ENCODE measurements at regions not wholly inside any gene's neighbourhood (a gene's known extent, or its start where the extent isn't known, plus 50 kb on each side); places are given as distances from the start of the nearest gene placed in this dataset.

DNA sequence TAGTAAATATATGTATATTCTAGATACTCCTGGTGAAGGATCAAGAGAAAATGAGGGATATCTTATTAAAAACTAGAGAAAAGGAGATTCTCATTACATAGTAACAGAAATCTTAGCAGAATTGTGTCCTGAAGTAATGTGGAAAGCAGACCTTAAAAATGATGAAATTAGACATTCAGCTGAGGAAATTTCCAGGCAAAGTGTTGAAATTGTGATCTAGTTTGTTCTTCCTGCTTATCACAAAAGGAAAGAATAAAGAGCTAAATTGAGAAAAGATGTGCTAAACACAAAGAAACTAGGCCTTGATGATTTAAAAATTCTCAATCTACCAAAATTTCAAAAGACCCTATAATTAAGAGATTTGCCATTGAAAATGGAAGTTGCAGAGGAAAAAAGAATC lies 362.6 kb upstream of the PLSCR5 start:
- H3K9me2 ChIP-seq (replicated peaks; ENCODE audit: low read depth, low read length): no peaks in the 10 kb centered on the region
- no peak overlapping the region for H3K9ac ChIP-seq (ENCODE audit: low read depth, low read length, poor library complexity, severe bottlenecking)
- no peaks in the 10 kb centered on the region for H3K27me3 ChIP-seq (ENCODE audit: insufficient read depth, low read length, poor library complexity, severe bottlenecking)
- no peaks in the 10 kb centered on the region for H3K4me1 ChIP-seq (ENCODE audit: insufficient read depth, low read length, poor library complexity, severe bottlenecking)
- TF ChIP-seq, protein P1, sequence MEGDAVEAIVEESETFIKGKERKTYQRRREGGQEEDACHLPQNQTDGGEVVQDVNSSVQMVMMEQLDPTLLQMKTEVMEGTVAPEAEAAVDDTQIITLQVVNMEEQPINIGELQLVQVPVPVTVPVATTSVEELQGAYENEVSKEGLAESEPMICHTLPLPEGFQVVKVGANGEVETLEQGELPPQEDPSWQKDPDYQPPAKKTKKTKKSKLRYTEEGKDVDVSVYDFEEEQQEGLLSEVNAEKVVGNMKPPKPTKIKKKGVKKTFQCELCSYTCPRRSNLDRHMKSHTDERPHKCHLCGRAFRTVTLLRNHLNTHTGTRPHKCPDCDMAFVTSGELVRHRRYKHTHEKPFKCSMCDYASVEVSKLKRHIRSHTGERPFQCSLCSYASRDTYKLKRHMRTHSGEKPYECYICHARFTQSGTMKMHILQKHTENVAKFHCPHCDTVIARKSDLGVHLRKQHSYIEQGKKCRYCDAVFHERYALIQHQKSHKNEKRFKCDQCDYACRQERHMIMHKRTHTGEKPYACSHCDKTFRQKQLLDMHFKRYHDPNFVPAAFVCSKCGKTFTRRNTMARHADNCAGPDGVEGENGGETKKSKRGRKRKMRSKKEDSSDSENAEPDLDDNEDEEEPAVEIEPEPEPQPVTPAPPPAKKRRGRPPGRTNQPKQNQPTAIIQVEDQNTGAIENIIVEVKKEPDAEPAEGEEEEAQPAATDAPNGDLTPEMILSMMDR (conservative IDR thresholded peaks at IDR 0.05; ENCODE audit: low read length): no peak
- TF ChIP-seq EZH2phosphoT487 (IDR thresholded peaks at IDR 0.05; ENCODE audit: borderline replicate concordance): no peak
- no peak overlapping the region for H3K4me3 ChIP-seq (ENCODE audit: low read length, poor library complexity, severe bottlenecking)
- no peaks in the 10 kb centered on the region for H4K20me1 ChIP-seq (ENCODE audit: insufficient read depth, low read length, poor library complexity, severe bottlenecking)
- H3F3A ChIP-seq (ENCODE audit: low read depth): no peaks in the 10 kb centered on the region
- H3K4me2 ChIP-seq (ENCODE audit: low read depth, low read length, poor library complexity, severe bottlenecking): no peak overlapping the region
- no peaks in the 10 kb centered on the region for H3K79me2 ChIP-seq (ENCODE audit: insufficient read depth, low read length)
- no peak overlapping the region for H2AFZ ChIP-seq (ENCODE audit: low read length)
- H3K36me3 ChIP-seq (ENCODE audit: insufficient read depth, low read length): no peaks in the 10 kb centered on the region
- no peaks in the 10 kb centered on the region for H3K9me3 ChIP-seq (ENCODE audit: insufficient read depth, low read depth, low read length)

DNA sequence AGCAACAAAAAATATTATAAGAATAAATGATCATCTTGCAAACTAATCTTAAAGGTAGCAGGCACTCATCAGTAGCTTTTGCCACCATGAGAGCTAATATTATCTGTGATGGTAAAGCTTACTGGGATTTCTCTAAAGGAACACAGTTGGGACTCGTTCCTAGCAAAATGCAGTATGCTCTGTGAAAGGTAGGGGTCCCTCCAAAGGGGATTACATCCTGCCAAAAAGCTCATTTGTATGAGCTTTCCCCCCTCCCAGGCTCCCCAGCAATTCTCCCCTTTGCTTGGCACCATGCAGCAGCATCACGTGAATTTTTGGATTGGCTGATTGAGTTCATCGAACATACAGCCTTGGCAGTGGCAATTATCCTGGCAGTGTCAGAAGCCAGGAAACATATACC lies 361.0 kb upstream of the PLSCR5 start:
- no peak overlapping the region for H3K4me3 ChIP-seq (ENCODE audit: low read length, poor library complexity, severe bottlenecking)
- H3K9me3 ChIP-seq (ENCODE audit: insufficient read depth, low read depth, low read length): no peaks in the 10 kb centered on the region
- no peaks in the 10 kb centered on the region for H3K27me3 ChIP-seq (ENCODE audit: insufficient read depth, low read length, poor library complexity, severe bottlenecking)
- no peaks in the 10 kb centered on the region for H3K36me3 ChIP-seq (ENCODE audit: insufficient read depth, low read length)
- no peaks in the 10 kb centered on the region for H3K79me2 ChIP-seq (ENCODE audit: insufficient read depth, low read length)
- H3F3A ChIP-seq (ENCODE audit: low read depth): no peaks in the 10 kb centered on the region
- H2AFZ ChIP-seq (ENCODE audit: low read length): no peak overlapping the region
- no peaks in the 10 kb centered on the region for H3K4me1 ChIP-seq (ENCODE audit: insufficient read depth, low read length, poor library complexity, severe bottlenecking)
- no peak for TF ChIP-seq EZH2phosphoT487 (IDR thresholded peaks at IDR 0.05; ENCODE audit: borderline replicate concordance)
- TF ChIP-seq, protein P1 (conservative IDR thresholded peaks at IDR 0.05; ENCODE audit: low read length): no peak
- H3K9ac ChIP-seq (ENCODE audit: low read depth, low read length, poor library complexity, severe bottlenecking): no peak overlapping the region
- H3K4me2 ChIP-seq (ENCODE audit: low read depth, low read length, poor library complexity, severe bottlenecking): no peak overlapping the region
- H4K20me1 ChIP-seq (ENCODE audit: insufficient read depth, low read length, poor library complexity, severe bottlenecking): no peaks in the 10 kb centered on the region
- H3K9me2 ChIP-seq (replicated peaks; ENCODE audit: low read depth, low read length): no peaks in the 10 kb centered on the region

DNA sequence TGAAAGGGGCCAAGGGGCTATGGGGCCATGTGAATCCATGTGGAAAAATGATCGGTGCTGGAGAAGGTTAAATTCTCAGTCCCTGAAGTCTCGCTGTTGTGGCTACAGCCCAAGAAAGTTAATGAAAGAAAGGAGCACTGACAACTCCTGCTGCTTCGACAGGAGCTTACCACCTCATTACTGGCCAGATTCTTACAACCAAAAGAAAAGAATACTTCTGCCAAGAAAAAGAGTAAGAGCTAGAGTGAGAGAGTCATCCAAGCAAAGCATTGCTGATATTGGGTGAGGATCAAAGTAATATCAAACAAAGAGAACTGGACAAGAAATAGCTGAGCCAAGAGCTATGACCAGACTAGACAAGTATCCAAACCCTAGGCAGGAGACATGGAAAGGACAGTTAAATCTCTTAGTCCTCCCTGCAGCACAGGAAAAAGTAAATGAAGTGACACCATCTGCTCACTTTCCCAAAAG lies 348.4 kb upstream of the PLSCR5 start:
- H3K27me3 ChIP-seq (ENCODE audit: insufficient read depth, low read length, poor library complexity, severe bottlenecking): no peaks in the 10 kb centered on the region
- H2AFZ ChIP-seq (ENCODE audit: low read length): no peak overlapping the region
- no peaks in the 10 kb centered on the region for H3K9me3 ChIP-seq (ENCODE audit: insufficient read depth, low read depth, low read length)
- H3K9ac ChIP-seq (ENCODE audit: low read depth, low read length, poor library complexity, severe bottlenecking): no peak overlapping the region
- no peaks in the 10 kb centered on the region for H3K4me1 ChIP-seq (ENCODE audit: insufficient read depth, low read length, poor library complexity, severe bottlenecking)
- TF ChIP-seq EZH2phosphoT487 (IDR thresholded peaks at IDR 0.05; ENCODE audit: borderline replicate concordance): no peak
- TF ChIP-seq, protein P1 (conservative IDR thresholded peaks at IDR 0.05; ENCODE audit: low read length): no peak
- H3K36me3 ChIP-seq (ENCODE audit: insufficient read depth, low read length): no peaks in the 10 kb centered on the region
- H3K4me3 ChIP-seq (ENCODE audit: low read length, poor library complexity, severe bottlenecking): no peak overlapping the region
- H3F3A ChIP-seq (ENCODE audit: low read depth): no peaks in the 10 kb centered on the region
- H4K20me1 ChIP-seq (ENCODE audit: insufficient read depth, low read length, poor library complexity, severe bottlenecking): no peaks in the 10 kb centered on the region
- no peaks in the 10 kb centered on the region for H3K9me2 ChIP-seq (replicated peaks; ENCODE audit: low read depth, low read length)
- no peak overlapping the region for H3K4me2 ChIP-seq (ENCODE audit: low read depth, low read length, poor library complexity, severe bottlenecking)
- H3K79me2 ChIP-seq (ENCODE audit: insufficient read depth, low read length): no peaks in the 10 kb centered on the region
